WTC11 (cell line): ENCODE measurements at regions not wholly inside any gene's neighbourhood (a gene's known extent, or its start where the extent isn't known, plus 50 kb on each side); places are given as distances from the start of the nearest gene placed in this dataset.

ENCODE experiments used
- CREB1 ChIP-seq: sonication (generic); formaldehyde crosslinking; IDR thresholded peaks from 2 replicates; pipeline ENCODE4 v1.8.0; 2023; ENCODE audit warnings: mild to moderate bottlenecking, missing genetic modification reagents
- ETV6 ChIP-seq: sonication (generic); formaldehyde crosslinking; IDR thresholded peaks from 2 replicates; pipeline ENCODE4 v1.8.1; 2022; ENCODE audit warnings: mild to moderate bottlenecking, missing genetic modification reagents
- GABPB1 ChIP-seq: sonication (generic); formaldehyde crosslinking; IDR thresholded peaks from 2 replicates; pipeline ENCODE4 v1.8.1; 2023; ENCODE audit warnings: mild to moderate bottlenecking, missing genetic modification reagents
- NR1H2 ChIP-seq: sonication (generic); formaldehyde crosslinking; IDR thresholded peaks from 2 replicates; pipeline ENCODE4 v1.9.0; 2021; ENCODE audit warnings: mild to moderate bottlenecking, moderate library complexity, missing genetic modification reagents
- ZNF232 ChIP-seq: sonication (generic); formaldehyde crosslinking; IDR thresholded peaks from 2 replicates; pipeline ENCODE4 v1.8.0; 2022; ENCODE audit warnings: mild to moderate bottlenecking, missing genetic modification reagents
- ZNF396 ChIP-seq: fragments of 250-450 bp; sonication (Bioruptor Pico); IDR thresholded peaks from 2 replicates; pipeline ENCODE4 v1.8.0; 2021; ENCODE audit warnings: mild to moderate bottlenecking, moderate library complexity, borderline replicate concordance
- TF ChIP-seq, protein P1 (sequence below): fragments of 250-450 bp; sonication (Bioruptor Pico); IDR thresholded peaks from 2 replicates; pipeline ENCODE4 v1.9.0; 2021; ENCODE audit warnings: moderate library complexity, mild to moderate bottlenecking, inconsistent platforms, borderline replicate concordance
- TF ChIP-seq, protein P2 (sequence below): fragments of 200-600 bp; IDR thresholded peaks from 2 replicates; pipeline ENCODE4 v1.8.0; 2022; ENCODE audit warnings: antibody characterized with exemption

DNA sequence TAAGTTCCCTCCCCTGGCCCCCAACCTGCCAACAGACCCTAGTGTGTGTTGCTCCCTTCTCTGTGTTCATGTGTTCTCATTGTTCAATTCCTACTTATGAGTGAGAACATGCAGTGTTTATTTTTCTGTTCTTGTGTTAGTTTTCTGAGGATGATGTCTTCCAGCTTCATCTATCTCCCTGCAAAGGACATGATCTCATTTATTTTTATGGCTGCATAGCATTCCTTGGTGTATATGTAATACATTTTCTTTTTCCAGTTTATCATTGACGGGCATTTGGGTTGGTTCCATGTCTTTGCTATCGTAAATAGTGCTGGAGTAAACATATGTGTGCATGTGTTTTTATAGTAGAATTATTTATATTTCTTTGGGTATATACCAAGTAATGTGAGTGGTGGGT, 602.2 kb downstream of the DSC3 start:
- TF ChIP-seq, protein P1, sequence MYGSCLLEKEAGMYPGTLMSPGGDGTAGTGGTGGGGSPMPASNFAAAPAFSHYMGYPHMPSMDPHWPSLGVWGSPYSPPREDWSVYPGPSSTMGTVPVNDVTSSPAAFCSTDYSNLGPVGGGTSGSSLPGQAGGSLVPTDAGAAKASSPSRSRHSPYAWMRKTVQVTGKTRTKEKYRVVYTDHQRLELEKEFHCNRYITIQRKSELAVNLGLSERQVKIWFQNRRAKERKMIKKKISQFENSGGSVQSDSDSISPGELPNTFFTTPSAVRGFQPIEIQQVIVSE (CRISPR knock-in tag) = no peak
- TF ChIP-seq, protein P2, sequence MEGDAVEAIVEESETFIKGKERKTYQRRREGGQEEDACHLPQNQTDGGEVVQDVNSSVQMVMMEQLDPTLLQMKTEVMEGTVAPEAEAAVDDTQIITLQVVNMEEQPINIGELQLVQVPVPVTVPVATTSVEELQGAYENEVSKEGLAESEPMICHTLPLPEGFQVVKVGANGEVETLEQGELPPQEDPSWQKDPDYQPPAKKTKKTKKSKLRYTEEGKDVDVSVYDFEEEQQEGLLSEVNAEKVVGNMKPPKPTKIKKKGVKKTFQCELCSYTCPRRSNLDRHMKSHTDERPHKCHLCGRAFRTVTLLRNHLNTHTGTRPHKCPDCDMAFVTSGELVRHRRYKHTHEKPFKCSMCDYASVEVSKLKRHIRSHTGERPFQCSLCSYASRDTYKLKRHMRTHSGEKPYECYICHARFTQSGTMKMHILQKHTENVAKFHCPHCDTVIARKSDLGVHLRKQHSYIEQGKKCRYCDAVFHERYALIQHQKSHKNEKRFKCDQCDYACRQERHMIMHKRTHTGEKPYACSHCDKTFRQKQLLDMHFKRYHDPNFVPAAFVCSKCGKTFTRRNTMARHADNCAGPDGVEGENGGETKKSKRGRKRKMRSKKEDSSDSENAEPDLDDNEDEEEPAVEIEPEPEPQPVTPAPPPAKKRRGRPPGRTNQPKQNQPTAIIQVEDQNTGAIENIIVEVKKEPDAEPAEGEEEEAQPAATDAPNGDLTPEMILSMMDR = no peak
- no peak for TF ChIP-seq CREB1 (CRISPR knock-in tag)
- no peak for TF ChIP-seq ZNF396 (CRISPR knock-in tag)
- TF ChIP-seq NR1H2 (CRISPR knock-in tag) = no peak
- TF ChIP-seq ZNF232 (CRISPR knock-in tag) = no peak
- TF ChIP-seq ETV6 (CRISPR knock-in tag) = no peak
- no peak for TF ChIP-seq GABPB1 (CRISPR knock-in tag)
